NCI-H187 (cell line): ENCODE measurements at regions not wholly inside any gene's neighbourhood (a gene's known extent, or its start where the extent isn't known, plus 50 kb on each side); places are given as distances from the start of the nearest gene placed in this dataset.
A peak's percentile ranks its signal among the peaks of the same experiment; 100 is the strongest.
"Not testable (repeated sequence)": the region's sequence is repeated elsewhere in the genome, so short reads cannot be mapped to it uniquely, and the experiment has no call there.

Experiments used
- DNase-seq, 2 experiments: peaks; one replicate each; lab custom pipeline; 2025; lab: John Stamatoyannopoulos, UW

DNA sequence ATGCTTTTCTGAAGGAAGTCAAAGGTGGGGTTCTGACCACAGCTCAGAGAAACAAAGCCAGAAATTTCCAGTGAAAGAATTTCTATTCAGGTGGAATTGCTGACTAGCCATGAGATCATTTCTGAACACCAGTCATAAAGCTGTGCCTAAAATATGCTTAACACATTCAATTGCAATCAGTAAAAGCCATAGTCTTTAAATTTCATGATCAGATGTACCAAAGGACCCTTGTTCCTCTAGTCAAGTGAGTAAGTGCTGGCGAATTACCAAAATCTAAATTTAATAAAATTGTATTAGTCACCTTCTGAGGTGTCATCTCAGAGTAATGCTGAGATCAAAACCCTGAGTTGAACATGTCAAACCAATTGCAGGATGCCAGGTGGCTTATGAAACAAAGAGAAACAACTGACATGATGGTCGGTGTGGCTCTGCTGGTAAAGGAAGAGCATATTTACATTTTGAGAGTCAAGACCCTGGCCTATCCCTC lies 334.2 kb upstream of the CCNH start:
- no peak for DNase-seq

DNA sequence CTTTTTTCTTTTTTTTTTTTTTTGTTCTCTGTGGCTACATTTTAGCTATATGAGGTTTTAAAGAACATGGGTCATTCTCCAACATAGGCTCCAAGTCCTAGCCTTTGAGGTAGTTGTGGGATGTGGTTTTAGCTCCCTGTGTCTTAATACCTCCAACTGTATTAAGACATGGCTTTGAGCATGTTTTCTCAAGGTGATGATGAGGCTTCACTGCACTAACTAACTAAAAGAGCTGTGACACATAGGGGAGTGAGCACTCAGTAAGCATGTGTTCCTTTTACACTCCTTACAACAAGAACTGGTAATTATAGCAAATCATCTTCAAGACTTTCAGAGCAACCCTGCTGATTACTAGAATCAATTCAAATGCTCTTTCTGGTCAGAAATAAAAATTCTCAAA lies 333.6 kb upstream of the CCNH start:
- no peak for DNase-seq

- DNase-seq: no peak
These were observed 329.2 kb upstream of the CCNH start for GRCh38 chr5:87741881-87742280.

- peak; percentile 7 to 46 for DNase-seq
These were observed 323.2 kb upstream of the CCNH start for GRCh38 chr5:87735923-87736322.

DNA sequence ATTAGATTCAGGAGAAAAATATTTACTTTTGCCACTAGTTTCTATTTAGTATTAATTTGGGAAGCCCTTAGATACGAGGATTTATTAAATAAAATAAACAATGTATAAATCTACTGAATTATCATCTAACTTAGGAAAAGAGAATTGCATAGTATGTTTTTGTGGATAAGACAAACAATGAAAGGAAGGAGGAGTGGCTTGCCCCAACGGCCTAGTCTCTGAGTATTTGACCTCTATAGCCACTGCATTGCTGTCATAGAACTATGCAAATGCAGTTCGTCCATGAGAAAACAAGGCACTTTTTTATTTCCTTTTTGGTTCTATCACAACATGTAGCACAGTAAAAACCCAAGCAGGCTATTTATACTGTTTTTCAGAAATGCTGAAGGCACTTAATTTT lies 321.2 kb upstream of the CCNH start:
- DNase-seq: no peak

DNA sequence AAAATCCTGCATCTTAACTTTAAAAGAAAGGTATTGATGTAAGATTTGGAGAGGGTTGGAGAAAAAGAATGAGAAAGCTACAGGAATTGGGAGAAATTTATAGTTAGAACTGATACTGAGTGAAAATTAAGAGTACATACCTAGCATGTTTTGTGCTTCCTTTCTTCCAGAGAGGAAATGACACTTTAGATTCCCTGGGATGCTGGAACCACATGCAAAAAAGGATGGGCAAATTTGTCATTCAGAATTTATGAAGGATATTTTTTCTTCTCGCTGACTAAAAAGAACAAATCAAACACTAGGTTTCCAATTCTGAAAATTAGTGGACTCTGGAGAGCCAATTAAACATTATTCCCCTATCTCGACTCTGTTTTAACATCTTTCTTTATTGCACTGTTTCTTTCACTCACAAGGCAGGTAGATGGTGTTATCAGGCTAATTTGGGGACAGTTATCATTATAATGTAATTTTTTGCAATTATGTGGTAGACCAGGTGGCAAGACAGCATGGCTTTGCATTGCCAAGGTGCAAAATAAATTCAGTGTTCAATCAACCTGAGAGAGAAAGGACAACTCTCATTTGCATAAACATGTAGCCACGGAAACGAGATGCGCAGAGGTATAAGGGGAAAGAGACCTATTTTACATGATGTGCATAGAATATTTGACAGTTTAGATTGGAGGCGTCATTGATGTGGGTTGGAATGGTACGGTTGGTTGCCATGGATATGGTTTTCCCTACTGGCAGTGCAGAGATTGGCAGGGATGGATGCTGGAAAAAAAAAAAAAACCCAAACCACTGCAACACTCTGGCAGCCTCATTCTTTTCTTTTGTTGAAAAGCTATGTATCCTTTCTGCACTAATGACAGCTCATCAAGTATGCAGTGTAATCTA lies 320.4 kb upstream of the CCNH start:
- DNase-seq: no peak

- no peak for DNase-seq
These were observed 317.1 kb upstream of the CCNH start for GRCh38 chr5:87729781-87730180.

GRCh38 chr5:87722286-87722685 lies 309.6 kb upstream of the CCNH start:
- DNase-seq: no peak

- not testable (repeated sequence) for DNase-seq
These were observed 305.6 kb upstream of the CCNH start for GRCh38 chr5:87718224-87718925.

- no peak for DNase-seq
These were observed 305.0 kb upstream of the CCNH start for GRCh38 chr5:87717761-87718160.

GRCh38 chr5:87705876-87706275 lies 293.1 kb upstream of the CCNH start:
- DNase-seq: no peak

- DNase-seq: no peak
These were observed 274.2 kb upstream of the CCNH start for GRCh38 chr5:87686975-87687374.

GRCh38 chr5:87686018-87686417 lies 273.3 kb upstream of the CCNH start:
- no peak for DNase-seq

DNA sequence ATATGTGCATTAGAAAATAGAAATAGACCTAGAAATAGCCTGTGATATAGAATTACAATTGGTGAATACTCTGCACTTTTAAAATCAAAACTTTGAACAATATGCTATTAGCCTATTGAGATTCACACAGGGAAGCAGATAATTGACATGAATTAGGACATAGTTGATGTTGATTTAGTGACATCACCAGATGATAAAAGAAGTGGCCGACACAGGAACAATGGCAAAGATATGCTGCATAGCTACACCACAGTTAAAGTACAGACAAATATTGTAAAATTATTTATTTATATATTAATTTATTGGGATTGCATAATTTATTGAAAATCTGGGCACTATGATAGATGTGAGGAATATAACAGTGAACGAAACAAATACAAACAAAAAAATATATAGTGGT lies 261.5 kb upstream of the CCNH start:
- no peak for DNase-seq

DNA sequence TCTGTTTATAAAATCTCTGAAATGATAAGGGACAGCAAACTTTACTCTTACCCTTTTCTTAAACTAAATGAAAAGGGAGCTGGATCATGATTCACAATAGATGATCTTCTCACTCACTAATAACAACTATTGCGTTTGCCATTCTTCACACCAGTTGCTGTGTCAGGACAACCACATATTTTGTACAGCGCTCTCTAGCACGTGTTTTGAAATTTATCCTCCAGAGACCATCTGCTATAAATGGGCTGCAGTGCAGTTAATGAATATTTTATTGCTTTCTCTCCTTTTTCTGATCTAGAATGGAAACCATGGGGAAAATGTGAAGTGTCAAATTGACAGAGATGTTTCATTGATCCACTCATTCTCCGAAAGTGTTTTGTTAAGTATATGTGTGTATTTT lies 258.4 kb upstream of the CCNH start:
- DNase-seq: no peak

DNA sequence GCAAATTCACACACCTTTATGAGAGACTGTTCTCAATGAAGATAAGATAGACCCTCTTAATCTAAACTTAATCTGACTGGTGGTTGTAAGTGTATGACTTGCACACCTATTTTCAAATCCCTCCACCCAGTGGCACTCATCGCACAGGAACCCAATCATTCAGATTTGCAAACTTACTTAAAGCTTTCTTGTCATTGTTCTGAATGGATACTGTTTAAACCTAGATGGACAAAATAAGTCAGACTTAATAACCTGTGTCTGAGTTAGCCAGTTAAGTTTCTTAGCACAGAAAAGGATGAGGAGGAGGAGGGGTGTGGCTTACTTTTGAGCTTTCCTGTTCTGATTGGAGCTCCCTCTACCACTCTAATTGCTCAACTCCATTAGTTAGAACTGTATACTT lies 252.4 kb upstream of the CCNH start:
- no peak for DNase-seq

DNA sequence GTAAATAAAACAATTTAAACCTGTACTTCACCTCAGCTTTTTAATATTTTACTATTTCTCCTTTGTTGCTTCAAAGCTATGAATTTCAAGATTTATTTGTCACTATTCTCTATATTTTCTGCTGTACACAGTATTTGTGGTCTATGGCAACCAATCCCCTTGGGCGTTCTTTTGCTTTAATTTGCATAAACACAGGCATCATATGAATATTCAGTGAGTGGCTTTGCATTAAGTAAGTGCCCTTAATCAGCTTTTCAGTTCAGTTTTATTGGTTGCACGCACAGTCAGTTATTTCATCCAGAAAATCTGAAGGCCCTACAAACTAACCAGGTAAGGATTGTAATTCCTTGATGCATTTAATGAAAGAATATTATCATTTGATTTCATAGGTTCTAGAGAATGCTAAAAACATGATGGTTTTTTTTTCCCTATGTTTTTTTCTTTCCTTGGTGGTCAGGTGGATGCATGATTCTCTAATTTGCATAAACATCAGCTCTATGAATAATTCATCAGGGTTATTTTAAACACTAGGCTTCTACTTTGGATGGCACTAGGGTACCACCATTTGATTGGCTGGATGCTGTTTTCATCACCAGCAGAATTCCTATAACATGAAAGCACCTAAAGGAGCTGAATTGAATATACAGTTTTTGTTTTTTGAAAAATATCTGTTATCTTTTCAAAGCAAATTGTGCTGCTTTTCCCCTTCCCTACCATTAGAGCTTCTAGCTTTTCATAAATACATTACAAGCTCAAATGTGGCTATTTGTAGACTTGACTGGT lies 249.2 kb upstream of the CCNH start:
- DNase-seq: no peak

DNA sequence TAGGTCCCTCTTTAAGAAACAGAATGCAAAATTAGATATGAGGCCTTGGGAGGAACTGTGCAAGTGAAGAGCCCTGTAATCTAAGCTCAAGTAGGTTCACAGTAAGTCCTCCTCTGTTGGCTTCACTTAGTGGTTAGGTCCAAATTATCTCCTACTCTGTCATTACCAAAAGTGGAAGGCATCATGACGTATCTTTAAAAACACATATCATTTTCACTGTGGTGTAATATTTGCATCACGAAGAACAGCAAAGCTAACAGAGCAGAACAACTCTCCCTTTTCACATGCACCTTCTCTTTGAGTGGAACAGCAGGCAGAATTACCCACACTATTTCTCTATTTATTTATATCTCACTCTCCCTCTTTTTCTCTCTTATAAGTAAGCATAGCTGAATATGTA lies 240.5 kb upstream of the CCNH start:
- DNase-seq: no peak

- DNase-seq: no peak
These were observed 237.6 kb upstream of the CCNH start for GRCh38 chr5:87650284-87650683.

DNA sequence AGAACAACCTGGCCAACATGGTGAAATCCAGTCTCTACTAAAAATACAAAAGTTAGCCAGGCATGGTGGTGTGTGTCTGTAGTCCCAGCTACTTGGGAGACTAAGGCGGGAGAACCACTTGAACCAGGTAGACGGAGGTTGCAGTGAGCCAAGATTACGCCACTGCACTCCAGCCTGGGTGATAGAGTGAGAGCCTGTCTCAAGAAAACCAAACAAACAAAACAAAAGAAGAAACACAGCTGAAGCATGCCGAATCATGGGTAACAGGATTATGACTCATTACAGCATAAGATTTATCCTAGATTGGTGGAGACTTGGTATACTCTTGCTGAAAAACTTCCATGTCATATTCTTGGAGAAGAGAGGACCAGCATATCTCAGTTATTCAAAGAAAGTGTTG lies 236.7 kb upstream of the CCNH start:
- no peak for DNase-seq

DNA sequence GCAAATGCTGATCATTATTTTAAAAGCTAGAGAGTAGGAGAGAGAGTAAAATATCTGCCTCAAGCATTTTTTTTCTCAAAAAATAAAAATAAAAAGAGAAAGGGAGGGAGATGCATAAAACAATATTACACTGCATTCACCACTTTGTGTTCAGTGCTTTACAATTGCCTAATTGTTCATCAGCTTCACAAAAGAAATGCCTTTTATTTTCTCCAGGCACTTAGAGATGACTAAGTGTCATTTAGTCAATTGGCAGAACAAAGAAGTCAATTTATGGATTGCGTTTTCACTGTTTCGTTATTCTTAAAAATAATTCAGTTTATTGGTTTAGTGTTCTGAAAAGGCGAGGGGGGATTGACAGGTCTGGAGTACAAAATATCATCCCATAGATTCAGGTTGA lies 232.5 kb upstream of the CCNH start:
- no peak for DNase-seq

DNA sequence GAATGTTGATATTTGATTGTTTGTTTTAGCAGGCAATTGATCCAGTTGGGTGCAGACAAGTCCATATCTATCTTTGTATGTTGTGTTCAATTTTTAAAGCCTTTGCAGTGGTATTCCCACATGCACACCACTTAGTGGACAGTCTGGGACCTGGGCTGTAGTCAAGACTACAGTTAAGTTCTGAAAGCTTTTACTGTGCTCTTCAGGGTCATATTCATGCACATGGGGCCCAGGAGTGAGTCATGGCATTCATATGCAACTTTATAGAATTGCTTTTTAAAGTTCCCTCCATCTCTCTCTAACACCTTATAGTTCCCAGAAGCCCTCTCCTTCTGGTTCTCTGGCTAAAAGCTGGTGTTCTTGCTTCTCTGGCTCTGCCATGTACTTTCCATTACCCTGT lies 228.2 kb upstream of the CCNH start:
- DNase-seq: no peak

DNA sequence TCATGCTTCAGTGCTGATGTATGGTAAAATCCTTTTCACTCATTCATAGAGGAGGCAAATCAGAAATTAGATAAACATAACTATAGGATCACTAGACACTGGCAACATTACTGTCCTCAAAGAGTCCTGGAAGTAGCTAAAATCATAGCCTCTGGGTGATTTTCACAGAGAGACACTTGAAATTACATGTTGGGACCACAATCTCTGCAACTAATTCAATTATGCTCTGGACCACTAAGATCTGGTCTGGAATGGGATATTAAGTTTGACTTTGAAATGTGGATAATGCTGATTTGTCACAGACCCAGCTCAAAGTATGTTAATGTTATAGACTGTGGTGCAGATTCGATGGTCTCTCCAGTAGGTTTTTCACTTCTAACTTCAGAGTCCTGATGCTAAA lies 214.6 kb upstream of the CCNH start:
- DNase-seq: no peak
